ENCODE measurements at regions not wholly inside any gene's neighbourhood (a gene's known extent, or its start where the extent isn't known, plus 50 kb on each side); places are given as distances from the start of the nearest gene placed in this dataset.
A peak's percentile ranks its signal among the peaks of the same experiment; 100 is the strongest.

GRCh38 chr16:74232806-74233465 is 63.7 kb upstream of the PSMD7 start:
- TF ChIP-seq POLR2AphosphoS5 (IDR thresholded peaks at IDR 0.05) (no peak), POLR2A (IDR thresholded peaks at IDR 0.05; ENCODE audit: low read depth) (no peak), CTCF (IDR thresholded peaks at IDR 0.05) (no peak), EP300 (IDR thresholded peaks at IDR 0.05) (no peak)
- 64% methylated on average over 2 of the region's 2 CpGs for WGBS
- Histone ChIP-seq H3K9me3 (no peaks in the 10 kb centered on the region), H3K36me3 (no peaks in the 10 kb centered on the region), H3K4me3 (no peak overlapping the region), H3K27me3 (no peaks in the 10 kb centered on the region), H3K27ac (replicated peaks in 1 of 4) (no peak overlapping the region), H3K4me1 (no peaks in the 10 kb centered on the region)
- intact Hi-C loops (cut with DNase I): no loop called here
- DNase-seq (ENCODE audit: extremely low spot score): peak; percentile 64

- intact Hi-C loops (cut with DNase I): no loop called here
- H3K9me3 ChIP-seq: no peaks in the 10 kb centered on the region
- no peaks in the 10 kb centered on the region for H3K27me3 ChIP-seq
- H3K4me1 ChIP-seq: peaks cover 0 to 7% (median 3%) of the 10 kb centered on the region in 4 donors
- WGBS: 88% methylated on average over 6 of the region's 6 CpGs
- peak; percentile 64 for DNase-seq (ENCODE audit: extremely low spot score)
- H3K36me3 ChIP-seq: no peaks in the 10 kb centered on the region
- TF ChIP-seq POLR2AphosphoS5 (IDR thresholded peaks at IDR 0.05) (no peak), CTCF (IDR thresholded peaks at IDR 0.05) (no peak), POLR2A (IDR thresholded peaks at IDR 0.05; ENCODE audit: low read depth) (no peak), EP300 (IDR thresholded peaks at IDR 0.05) (no peak)
- H3K4me3 ChIP-seq: no peak overlapping the region
- no peak overlapping the region for H3K27ac ChIP-seq (replicated peaks in 1 of 4)
These were observed 66.5 kb upstream of the PSMD7 start for GRCh38 chr16:74230126-74230525.

GRCh38 chr16:74226338-74226954 is 70.2 kb upstream of the PSMD7 start:
- H3K4me1 ChIP-seq: peaks cover 0 to 7% (median 3%) of the 10 kb centered on the region in 4 donors
- H3K4me3 ChIP-seq: no peak overlapping the region
- H3K27me3 ChIP-seq: no peaks in the 10 kb centered on the region
- peak; percentile 10 for DNase-seq (ENCODE audit: extremely low spot score)
- no peaks in the 10 kb centered on the region for H3K9me3 ChIP-seq
- TF ChIP-seq POLR2AphosphoS5 (IDR thresholded peaks at IDR 0.05) (no peak), CTCF (IDR thresholded peaks at IDR 0.05) (peak; percentile 35 to 63 (median 41)), POLR2A (IDR thresholded peaks at IDR 0.05; ENCODE audit: low read depth) (no peak)
- intact Hi-C loops (cut with DNase I): loop anchor here (5.0 kb wide), 1 partner anchor 164 kb away; no protein-coding TSS in a partner anchor
- no peak overlapping the region for H3K27ac ChIP-seq (replicated peaks in 1 of 4)
- no peaks in the 10 kb centered on the region for H3K36me3 ChIP-seq
- WGBS: 22% methylated on average over 6 of the region's 6 CpGs

- no peaks in the 10 kb centered on the region for H3K36me3 ChIP-seq
- TF ChIP-seq EP300 (IDR thresholded peaks at IDR 0.05) (no peak), POLR2A (IDR thresholded peaks at IDR 0.05; ENCODE audit: low read depth) (no peak), CTCF (IDR thresholded peaks at IDR 0.05) (no peak), POLR2AphosphoS5 (IDR thresholded peaks at IDR 0.05) (no peak)
- no peak overlapping the region for H3K27ac ChIP-seq (replicated peaks in 1 of 4)
- intact Hi-C loops (cut with DNase I): loop anchor here (5.0 kb wide), 1 partner anchor 163 kb away; no protein-coding TSS in a partner anchor
- peaks cover 0 to 7% (median 3%) of the 10 kb centered on the region in 4 donors for H3K4me1 ChIP-seq
- DNase-seq (ENCODE audit: extremely low spot score): peak; percentile 26
- no peaks in the 10 kb centered on the region for H3K27me3 ChIP-seq
- H3K9me3 ChIP-seq: no peaks in the 10 kb centered on the region
- 58% methylated on average over 10 of the region's 10 CpGs for WGBS
- no peak overlapping the region for H3K4me3 ChIP-seq
These were observed 71.6 kb upstream of the PSMD7 start for GRCh38 chr16:74224828-74225612.
